IMR-90 (cell line): ENCODE measurements at regions not wholly inside any gene's neighbourhood (a gene's known extent, or its start where the extent isn't known, plus 50 kb on each side); places are given as distances from the start of the nearest gene placed in this dataset.

Experiments used
- RAD21 ChIP-seq: IDR thresholded peaks from 2 replicates; pipeline ENCODE4 v1.6.1; 2012; ENCODE audit warnings: low read length, improper control_type of control experiment
- TF ChIP-seq, protein P1 (sequence below): conservative IDR thresholded peaks from 2 replicates; pipeline ENCODE4 v1.5.1; 2012; ENCODE audit warnings: mild to moderate bottlenecking, low read depth, low read length, improper control_type of control experiment

DNA sequence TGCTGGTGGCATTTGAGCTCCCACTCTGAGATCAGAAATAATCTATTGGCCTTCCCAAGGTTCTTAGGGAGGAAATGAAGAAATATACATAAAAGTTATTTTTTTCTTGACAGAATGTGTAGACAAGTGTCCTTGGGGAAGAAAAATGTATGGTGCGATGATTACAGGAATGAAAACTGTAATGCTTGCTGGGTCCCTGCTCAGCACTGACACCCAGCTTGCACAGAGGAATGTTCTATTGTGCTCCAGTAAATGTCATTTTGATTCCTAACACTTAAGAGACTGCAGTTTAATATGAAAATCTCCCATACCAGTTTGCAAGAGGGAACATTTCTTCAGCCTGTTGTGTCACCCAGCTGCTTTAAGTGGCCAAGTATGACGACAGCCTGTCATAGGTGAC is 271.3 kb upstream of the TPM1 start:
- TF ChIP-seq, protein P1, sequence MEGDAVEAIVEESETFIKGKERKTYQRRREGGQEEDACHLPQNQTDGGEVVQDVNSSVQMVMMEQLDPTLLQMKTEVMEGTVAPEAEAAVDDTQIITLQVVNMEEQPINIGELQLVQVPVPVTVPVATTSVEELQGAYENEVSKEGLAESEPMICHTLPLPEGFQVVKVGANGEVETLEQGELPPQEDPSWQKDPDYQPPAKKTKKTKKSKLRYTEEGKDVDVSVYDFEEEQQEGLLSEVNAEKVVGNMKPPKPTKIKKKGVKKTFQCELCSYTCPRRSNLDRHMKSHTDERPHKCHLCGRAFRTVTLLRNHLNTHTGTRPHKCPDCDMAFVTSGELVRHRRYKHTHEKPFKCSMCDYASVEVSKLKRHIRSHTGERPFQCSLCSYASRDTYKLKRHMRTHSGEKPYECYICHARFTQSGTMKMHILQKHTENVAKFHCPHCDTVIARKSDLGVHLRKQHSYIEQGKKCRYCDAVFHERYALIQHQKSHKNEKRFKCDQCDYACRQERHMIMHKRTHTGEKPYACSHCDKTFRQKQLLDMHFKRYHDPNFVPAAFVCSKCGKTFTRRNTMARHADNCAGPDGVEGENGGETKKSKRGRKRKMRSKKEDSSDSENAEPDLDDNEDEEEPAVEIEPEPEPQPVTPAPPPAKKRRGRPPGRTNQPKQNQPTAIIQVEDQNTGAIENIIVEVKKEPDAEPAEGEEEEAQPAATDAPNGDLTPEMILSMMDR = no peak
- TF ChIP-seq RAD21 = no peak
